ENCODE measurements at regions not wholly inside any gene's neighbourhood (a gene's known extent, or its start where the extent isn't known, plus 50 kb on each side); places are given as distances from the start of the nearest gene placed in this dataset.

- no peak overlapping the region for H3K9ac ChIP-seq (ENCODE audit: extremely low read depth, insufficient read length, low read length)
- no peaks in the 10 kb centered on the region for H3K27me3 ChIP-seq (ENCODE audit: insufficient read depth, low read length)
- H3K4ac ChIP-seq (ENCODE audit: low read depth, low read length), result no peak overlapping the region
- no peak overlapping the region for H2BK20ac ChIP-seq (ENCODE audit: low read depth, low read length, poor library complexity, severe bottlenecking)
- no peak overlapping the region for H3K4me3 Mint-ChIP-seq
- TF ChIP-seq CTCF (conservative IDR thresholded peaks at IDR 0.05), result no peak
- no peaks in the 10 kb centered on the region for H3K79me2 ChIP-seq (ENCODE audit: insufficient read depth, low read length)
- no peak overlapping the region for H3T11ph ChIP-seq (ENCODE audit: low read length)
- no peaks in the 10 kb centered on the region for H3K9me3 ChIP-seq (ENCODE audit: control insufficient read depth, low read depth, low read length)
- H3K23me2 ChIP-seq (ENCODE audit: insufficient read length, low read depth, low read length, poor library complexity, severe bottlenecking), result no peaks in the 10 kb centered on the region
- no peaks in the 10 kb centered on the region for H3K27me3 Mint-ChIP-seq (ENCODE audit: low read depth)
- H2AK5ac ChIP-seq (ENCODE audit: insufficient read length, low read length), result no peak overlapping the region
- no peak overlapping the region for H3K14ac ChIP-seq (ENCODE audit: insufficient read depth, low read length)
- H3K23ac ChIP-seq (ENCODE audit: insufficient read length, low read depth, low read length), result no peak overlapping the region
- no peak overlapping the region for H2AFZ ChIP-seq (ENCODE audit: low read length)
- DNase-seq, result no peak
- no peaks in the 10 kb centered on the region for H4K20me1 ChIP-seq (ENCODE audit: control insufficient read depth, insufficient read depth, insufficient read length)
- H2BK12ac ChIP-seq (ENCODE audit: insufficient read length, low read depth, low read length), result no peak overlapping the region
- H3K27ac ChIP-seq (ENCODE audit: insufficient read length, low read depth, low read length), result no peak overlapping the region
- H3K36me3 Mint-ChIP-seq (ENCODE audit: insufficient read depth in 1 of 3, low read depth in 3 of 3), result peaks cover 6 to 26% (median 18%) of the 10 kb centered on the region in 3 experiments
- no peak overlapping the region for H2BK15ac ChIP-seq (ENCODE audit: low read depth, low read length)
- no peak overlapping the region for H4K5ac ChIP-seq (ENCODE audit: insufficient read length, low read depth, low read length)
- peaks cover 25% of the 10 kb centered on the region in 2 experiments for H3K9me3 Mint-ChIP-seq
- no peak overlapping the region for H2BK5ac ChIP-seq (ENCODE audit: insufficient read length, low read length)
- no peak overlapping the region for H4K8ac ChIP-seq (replicated peaks; ENCODE audit: insufficient read length, low read depth, low read length)
- H4K91ac ChIP-seq (ENCODE audit: insufficient read length, low read depth, low read length), result no peak overlapping the region
- H3K4me1 ChIP-seq (ENCODE audit: insufficient read depth, low read length), result no peaks in the 10 kb centered on the region
- H3K4me2 ChIP-seq (ENCODE audit: insufficient read depth, insufficient read length, low read length), result no peak overlapping the region
- no peaks in the 10 kb centered on the region for H3K4me1 Mint-ChIP-seq
- no CpG with 5 or more reads among the region's 1 CpG for WGBS (ENCODE audit: extremely low coverage, insufficient read length, low lambda C conversion rate)
- H3K56ac ChIP-seq (ENCODE audit: insufficient read length, low read depth, low read length), result no peak overlapping the region
- no peak overlapping the region for H3K27ac Mint-ChIP-seq
- H3K79me1 ChIP-seq (ENCODE audit: insufficient read depth, low read depth, low read length, poor library complexity, severe bottlenecking), result no peaks in the 10 kb centered on the region
- no peak overlapping the region for H3K18ac ChIP-seq (ENCODE audit: insufficient read length, low read depth, low read length)
- H2BK120ac ChIP-seq (ENCODE audit: low read depth, low read length, poor library complexity, severe bottlenecking), result no peak overlapping the region
These were observed 258.4 kb upstream of the TENM4 start for GRCh38 chr11:79699246-79699645.

Measured in H9 (cell line).